Stomach (tissue), 4 donors: ENCODE measurements at regions not wholly inside any gene's neighbourhood (a gene's known extent, or its start where the extent isn't known, plus 50 kb on each side); places are given as distances from the start of the nearest gene placed in this dataset.

ENCODE experiments used
- POLR2A ChIP-seq, 4 donors: fragments of 450-650 bp; IDR thresholded peaks; one replicate each; pipeline ENCODE4 v1.6.1; 2016; ENCODE audit warnings: antibody characterized with exemption in 4 of 4, control low read depth in 2 of 4, mild to moderate bottlenecking in 1 of 4, moderate library complexity in 1 of 4
- POLR2AphosphoS5 ChIP-seq, 3 donors: sonication (generic); formaldehyde crosslinking; IDR thresholded peaks; one replicate each; pipeline ENCODE4 v1.6.1; 2016; ENCODE audit warnings: antibody characterized with exemption in 3 of 3
- TF ChIP-seq, protein P1 (sequence below), 7 experiments: fragments of 450-650 bp in 4 of 7; fragments of 200-600 bp in 3 of 7; sonication (generic) in 3 of 7; IDR thresholded peaks; one replicate each; pipeline ENCODE4 v1.5.1; 2016 to 2019; ENCODE audit warnings: antibody characterized with exemption in 7 of 7, control low read depth in 2 of 7, mild to moderate bottlenecking in 1 of 7

- TF ChIP-seq, protein P1, sequence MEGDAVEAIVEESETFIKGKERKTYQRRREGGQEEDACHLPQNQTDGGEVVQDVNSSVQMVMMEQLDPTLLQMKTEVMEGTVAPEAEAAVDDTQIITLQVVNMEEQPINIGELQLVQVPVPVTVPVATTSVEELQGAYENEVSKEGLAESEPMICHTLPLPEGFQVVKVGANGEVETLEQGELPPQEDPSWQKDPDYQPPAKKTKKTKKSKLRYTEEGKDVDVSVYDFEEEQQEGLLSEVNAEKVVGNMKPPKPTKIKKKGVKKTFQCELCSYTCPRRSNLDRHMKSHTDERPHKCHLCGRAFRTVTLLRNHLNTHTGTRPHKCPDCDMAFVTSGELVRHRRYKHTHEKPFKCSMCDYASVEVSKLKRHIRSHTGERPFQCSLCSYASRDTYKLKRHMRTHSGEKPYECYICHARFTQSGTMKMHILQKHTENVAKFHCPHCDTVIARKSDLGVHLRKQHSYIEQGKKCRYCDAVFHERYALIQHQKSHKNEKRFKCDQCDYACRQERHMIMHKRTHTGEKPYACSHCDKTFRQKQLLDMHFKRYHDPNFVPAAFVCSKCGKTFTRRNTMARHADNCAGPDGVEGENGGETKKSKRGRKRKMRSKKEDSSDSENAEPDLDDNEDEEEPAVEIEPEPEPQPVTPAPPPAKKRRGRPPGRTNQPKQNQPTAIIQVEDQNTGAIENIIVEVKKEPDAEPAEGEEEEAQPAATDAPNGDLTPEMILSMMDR (IDR thresholded peaks at IDR 0.05) = no peak
- TF ChIP-seq POLR2A (IDR thresholded peaks at IDR 0.05) (no peak), POLR2AphosphoS5 (IDR thresholded peaks at IDR 0.05) (no peak)
Measured at GRCh38 chr2:224157655-224158054, 118.6 kb upstream of the SERPINE2 start.
